Testis (tissue), 2 donors: ENCODE measurements at regions not wholly inside any gene's neighbourhood (a gene's known extent, or its start where the extent isn't known, plus 50 kb on each side); places are given as distances from the start of the nearest gene placed in this dataset.
"Not testable (repeated sequence)": the region's sequence is repeated elsewhere in the genome, so short reads cannot be mapped to it uniquely, and the experiment has no call there.

Experiments used
- DNase-seq: peaks from one replicate; pipeline ENCODE4 v3.0.0-alpha.2; 2019
- H3K27ac ChIP-seq, 2 donors: fragments of 200-600 bp; sonication (generic); one replicate each; pipeline ENCODE4 v1.5.1; 2019
- H3K27me3 ChIP-seq: fragments of 200-600 bp; sonication (generic); one replicate; pipeline ENCODE4 v1.5.1; 2019
- H3K36me3 ChIP-seq: fragments of 200-600 bp; sonication (generic); one replicate; pipeline ENCODE4 v1.5.1; 2017; ENCODE audit warnings: low read depth; ENCODE audit errors: missing control alignments
- H3K4me1 ChIP-seq: fragments of 200-600 bp; sonication (generic); one replicate; pipeline ENCODE4 v1.5.1; 2019
- H3K4me3 ChIP-seq, 2 donors: fragments of 200-600 bp; sonication (generic); one replicate each; pipeline ENCODE4 v1.5.1; 2017 to 2019
- H3K9me3 ChIP-seq: fragments of 200-600 bp; sonication (generic); one replicate; pipeline ENCODE4 v1.5.1; 2017
- POLR2A ChIP-seq: fragments of 450-650 bp; IDR thresholded peaks from one replicate; pipeline ENCODE4 v1.6.1; 2017; ENCODE audit warnings: antibody characterized with exemption, mild to moderate bottlenecking, moderate library complexity
- WGBS, 2 donors: methylation state at CpG; one replicate each; pipeline ENCODE4 v1.1.5; 2018; 5-methylcytosine and 5-hydroxymethylcytosine counted together
- intact Hi-C: fragments of 100-400 bp; cut with DNase I; formaldehyde crosslinking; loops from one replicate; pipeline ENCODE4 v1.15.1; 2023; ENCODE audit warnings: low total_unique reads
- TF ChIP-seq, protein P1 (sequence below), 3 experiments: fragments of 450-650 bp in 2 of 3; fragments of 200-600 bp in 1 of 3; sonication (generic) in 1 of 3; IDR thresholded peaks; one replicate each; pipeline ENCODE4 v1.5.1; 2016 to 2019; ENCODE audit warnings: antibody characterized with exemption in 3 of 3, mild to moderate bottlenecking in 2 of 3, moderate library complexity in 1 of 3

DNA sequence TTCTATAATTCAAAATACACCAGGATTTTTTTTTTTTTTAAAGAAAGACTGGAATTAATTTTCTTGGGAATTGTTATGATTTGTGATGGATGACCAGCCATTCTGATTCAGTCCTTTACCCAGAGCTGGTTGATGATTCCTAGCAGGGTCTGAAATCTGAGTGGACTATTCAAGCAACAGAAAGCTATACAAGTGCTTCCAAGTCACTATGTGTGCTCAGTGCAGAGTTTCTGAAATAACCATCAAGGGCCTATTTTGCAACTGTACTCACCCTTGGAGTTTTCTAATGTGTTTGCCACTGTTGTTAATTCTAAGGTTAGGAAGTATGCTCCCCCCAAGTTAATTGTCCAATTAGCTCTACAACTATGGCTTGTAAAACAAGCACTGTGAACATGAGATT lies 137.7 kb upstream of the RAPGEF2 start:
- no peaks in the 10 kb centered on the region for H3K4me1 ChIP-seq
- H3K36me3 ChIP-seq, result no peaks in the 10 kb centered on the region
- TF ChIP-seq POLR2A, result no peak
- TF ChIP-seq, protein P1, sequence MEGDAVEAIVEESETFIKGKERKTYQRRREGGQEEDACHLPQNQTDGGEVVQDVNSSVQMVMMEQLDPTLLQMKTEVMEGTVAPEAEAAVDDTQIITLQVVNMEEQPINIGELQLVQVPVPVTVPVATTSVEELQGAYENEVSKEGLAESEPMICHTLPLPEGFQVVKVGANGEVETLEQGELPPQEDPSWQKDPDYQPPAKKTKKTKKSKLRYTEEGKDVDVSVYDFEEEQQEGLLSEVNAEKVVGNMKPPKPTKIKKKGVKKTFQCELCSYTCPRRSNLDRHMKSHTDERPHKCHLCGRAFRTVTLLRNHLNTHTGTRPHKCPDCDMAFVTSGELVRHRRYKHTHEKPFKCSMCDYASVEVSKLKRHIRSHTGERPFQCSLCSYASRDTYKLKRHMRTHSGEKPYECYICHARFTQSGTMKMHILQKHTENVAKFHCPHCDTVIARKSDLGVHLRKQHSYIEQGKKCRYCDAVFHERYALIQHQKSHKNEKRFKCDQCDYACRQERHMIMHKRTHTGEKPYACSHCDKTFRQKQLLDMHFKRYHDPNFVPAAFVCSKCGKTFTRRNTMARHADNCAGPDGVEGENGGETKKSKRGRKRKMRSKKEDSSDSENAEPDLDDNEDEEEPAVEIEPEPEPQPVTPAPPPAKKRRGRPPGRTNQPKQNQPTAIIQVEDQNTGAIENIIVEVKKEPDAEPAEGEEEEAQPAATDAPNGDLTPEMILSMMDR (IDR thresholded peaks at IDR 0.05), result no peak
- no peak overlapping the region for H3K27ac ChIP-seq
- H3K27me3 ChIP-seq, result no peaks in the 10 kb centered on the region
- intact Hi-C loops, result no loop called here
- no peak overlapping the region for H3K4me3 ChIP-seq
- no peak for DNase-seq
- no peaks in the 10 kb centered on the region for H3K9me3 ChIP-seq

DNA sequence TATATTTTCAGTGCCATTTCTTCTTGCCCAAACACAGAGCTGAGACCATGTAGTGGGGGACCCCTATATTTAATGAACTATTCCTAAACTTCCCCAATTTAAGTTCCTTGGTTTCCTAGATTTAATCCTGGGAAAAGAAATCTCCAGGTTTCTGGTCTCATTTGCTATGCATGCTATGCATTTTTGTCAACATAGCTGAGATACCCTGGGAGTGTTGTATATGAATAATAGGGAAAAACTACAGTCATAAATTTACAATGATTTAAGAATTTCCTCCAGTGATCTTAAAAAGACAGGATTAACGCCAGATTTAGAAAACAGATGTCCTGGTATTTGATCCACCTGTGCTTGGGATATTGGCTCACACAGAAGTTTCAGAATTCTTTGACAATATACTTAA lies 136.8 kb upstream of the RAPGEF2 start:
- no peaks in the 10 kb centered on the region for H3K36me3 ChIP-seq
- H3K4me3 ChIP-seq, result no peak overlapping the region
- H3K27ac ChIP-seq, result no peak overlapping the region
- DNase-seq, result no peak
- 58 to 60% methylated on average over 1 of the region's 1 CpG for WGBS, 2 donors
- intact Hi-C loops, result no loop called here
- TF ChIP-seq, protein P1 (IDR thresholded peaks at IDR 0.05), result no peak
- no peak for TF ChIP-seq POLR2A
- no peaks in the 10 kb centered on the region for H3K27me3 ChIP-seq
- H3K4me1 ChIP-seq, result no peaks in the 10 kb centered on the region
- H3K9me3 ChIP-seq, result no peaks in the 10 kb centered on the region

DNA sequence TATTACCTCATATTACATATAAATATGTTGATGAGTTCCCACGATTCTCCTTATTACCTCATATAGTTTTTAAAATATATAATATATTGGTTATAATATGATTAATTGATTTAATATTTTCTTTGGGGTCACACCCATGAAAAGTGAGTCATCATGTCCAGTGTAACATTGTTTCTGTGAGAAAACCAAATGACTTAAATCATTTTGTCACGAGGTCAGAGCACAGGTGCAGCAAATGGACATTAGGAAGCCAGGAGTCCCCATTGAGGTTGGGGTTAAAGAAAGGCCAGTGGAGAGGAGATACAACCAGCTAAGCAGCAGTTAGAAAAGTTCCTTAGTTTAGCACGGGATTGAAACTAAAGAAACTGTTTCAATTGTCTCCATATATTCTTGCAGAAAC lies 133.9 kb upstream of the RAPGEF2 start:
- H3K4me1 ChIP-seq, result no peaks in the 10 kb centered on the region
- no peak overlapping the region for H3K27ac ChIP-seq
- H3K4me3 ChIP-seq, result no peak overlapping the region
- TF ChIP-seq, protein P1 (IDR thresholded peaks at IDR 0.05), result no peak
- TF ChIP-seq POLR2A, result no peak
- intact Hi-C loops, result no loop called here
- H3K9me3 ChIP-seq, result no peaks in the 10 kb centered on the region
- H3K36me3 ChIP-seq, result no peaks in the 10 kb centered on the region
- H3K27me3 ChIP-seq, result no peaks in the 10 kb centered on the region
- WGBS, 2 donors, result 71 to 79% methylated on average over 3 of the region's 3 CpGs
- no peak for DNase-seq

DNA sequence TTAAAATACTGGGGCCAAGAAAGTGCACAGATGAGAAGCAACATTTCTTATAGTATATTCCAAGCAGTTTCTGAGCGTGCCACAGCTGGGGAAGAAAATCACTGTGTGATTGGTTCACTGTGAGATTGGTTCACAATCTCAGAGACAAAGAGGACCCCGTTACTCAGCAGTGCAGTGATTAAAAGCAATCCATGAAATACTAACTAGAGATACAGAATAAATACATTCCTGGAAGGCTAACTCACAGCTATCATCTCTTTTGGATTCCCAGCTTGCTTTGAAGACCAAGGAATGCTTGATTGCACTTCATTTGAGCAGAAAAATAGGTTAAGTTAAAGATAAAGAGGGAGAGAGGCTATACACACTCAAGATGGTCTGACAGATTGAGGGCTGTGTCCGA lies 132.1 kb upstream of the RAPGEF2 start:
- WGBS, 2 donors, result 59 to 60% methylated on average over 3 of the region's 3 CpGs
- H3K27me3 ChIP-seq, result no peaks in the 10 kb centered on the region
- no peak for DNase-seq
- H3K9me3 ChIP-seq, result no peaks in the 10 kb centered on the region
- intact Hi-C loops, result no loop called here
- no peak overlapping the region for H3K4me3 ChIP-seq
- H3K4me1 ChIP-seq, result no peaks in the 10 kb centered on the region
- no peaks in the 10 kb centered on the region for H3K36me3 ChIP-seq
- TF ChIP-seq POLR2A, result no peak
- TF ChIP-seq, protein P1 (IDR thresholded peaks at IDR 0.05), result no peak
- no peak overlapping the region for H3K27ac ChIP-seq

DNA sequence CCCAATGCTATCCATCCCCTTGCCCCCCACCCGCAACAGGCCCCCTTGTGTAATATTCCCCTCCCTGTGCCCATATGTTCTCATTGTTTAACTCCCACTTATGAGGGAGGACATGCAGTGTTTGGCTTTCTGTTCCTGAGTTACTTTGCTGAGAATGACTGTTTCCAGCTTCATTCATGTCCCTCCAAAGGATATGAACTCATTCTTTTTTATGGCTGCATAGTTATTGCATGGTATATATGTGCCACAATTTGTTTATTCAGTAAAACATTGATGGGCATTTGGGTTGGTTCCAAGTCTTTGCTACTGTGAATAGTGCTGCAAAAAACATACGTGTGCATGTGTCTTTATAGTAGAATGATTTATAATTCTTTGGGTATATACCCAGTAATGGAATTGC lies 128.4 kb upstream of the RAPGEF2 start:
- H3K36me3 ChIP-seq, H3K27ac ChIP-seq, DNase-seq, H3K27me3 ChIP-seq, intact Hi-C loops, H3K4me3 ChIP-seq, H3K4me1 ChIP-seq, H3K9me3 ChIP-seq: not testable (repeated sequence)
- 84 to 87% methylated on average over 2 of the region's 2 CpGs for WGBS, 2 donors

DNA sequence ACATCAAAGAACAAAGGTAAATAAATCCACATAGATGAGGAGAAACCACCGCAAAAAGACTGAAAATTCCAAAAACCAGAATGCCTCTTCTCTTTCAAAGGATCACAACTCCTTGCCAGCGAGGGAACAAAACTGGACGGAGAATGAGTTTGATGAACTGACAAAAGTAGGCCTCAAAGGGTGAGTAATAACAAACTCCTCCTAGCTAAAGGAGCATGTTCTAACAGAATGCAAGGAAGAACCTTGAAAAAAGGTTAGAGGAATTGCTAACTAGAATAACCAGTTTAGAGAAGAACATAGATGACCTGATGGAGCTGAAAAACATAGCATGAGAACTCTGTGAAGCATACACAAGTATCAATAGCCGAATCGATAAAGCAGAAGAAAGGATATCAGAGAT lies 122.2 kb upstream of the RAPGEF2 start:
- H3K4me3 ChIP-seq, H3K27ac ChIP-seq, H3K27me3 ChIP-seq, H3K9me3 ChIP-seq, DNase-seq, H3K36me3 ChIP-seq, intact Hi-C loops, H3K4me1 ChIP-seq: not testable (repeated sequence)
- WGBS, 2 donors, result 98% methylated on average over 5 of the region's 5 CpGs
